ENCODE measurements at regions not wholly inside any gene's neighbourhood (a gene's known extent, or its start where the extent isn't known, plus 50 kb on each side); places are given as distances from the start of the nearest gene placed in this dataset.

- TF ChIP-seq CEBPZ (IDR thresholded peaks at IDR 0.05; ENCODE audit: low read length) (no peak), POLR2A (IDR thresholded peaks at IDR 0.05; ENCODE audit: insufficient read depth in 1 of 2, low read depth in 2 of 2, low read length in 2 of 2) (no peak), CEBPB (IDR thresholded peaks at IDR 0.05; ENCODE audit: borderline replicate concordance, low read depth, low read length) (no peak), CTCF (CRISPR knock-in tag; IDR thresholded peaks at IDR 0.05) (no peak), SRSF9 (IDR thresholded peaks at IDR 0.05; ENCODE audit: borderline replicate concordance, insufficient read depth, low read depth, low read length, poor library complexity, severe bottlenecking) (no peak), ELF4 (CRISPR knock-in tag; IDR thresholded peaks at IDR 0.05; ENCODE audit: borderline replicate concordance) (no peak), ZNF121 (CRISPR knock-in tag; IDR thresholded peaks at IDR 0.05) (no peak), ZHX1 (CRISPR knock-in tag; IDR thresholded peaks at IDR 0.05; ENCODE audit: low read depth) (no peak), ELF1 (CRISPR knock-in tag; IDR thresholded peaks at IDR 0.05) (no peak), HNRNPL (IDR thresholded peaks at IDR 0.05; ENCODE audit: low read depth, low read length) (no peak), ATF7-NPFF (CRISPR knock-in tag; IDR thresholded peaks at IDR 0.05; ENCODE audit: low read depth) (no peak)
Observed at GRCh38 chr11:133606124-133606523, 73.8 kb upstream of the OPCML start.
